ENCODE measurements at regions not wholly inside any gene's neighbourhood (a gene's known extent, or its start where the extent isn't known, plus 50 kb on each side); places are given as distances from the start of the nearest gene placed in this dataset.

DNA sequence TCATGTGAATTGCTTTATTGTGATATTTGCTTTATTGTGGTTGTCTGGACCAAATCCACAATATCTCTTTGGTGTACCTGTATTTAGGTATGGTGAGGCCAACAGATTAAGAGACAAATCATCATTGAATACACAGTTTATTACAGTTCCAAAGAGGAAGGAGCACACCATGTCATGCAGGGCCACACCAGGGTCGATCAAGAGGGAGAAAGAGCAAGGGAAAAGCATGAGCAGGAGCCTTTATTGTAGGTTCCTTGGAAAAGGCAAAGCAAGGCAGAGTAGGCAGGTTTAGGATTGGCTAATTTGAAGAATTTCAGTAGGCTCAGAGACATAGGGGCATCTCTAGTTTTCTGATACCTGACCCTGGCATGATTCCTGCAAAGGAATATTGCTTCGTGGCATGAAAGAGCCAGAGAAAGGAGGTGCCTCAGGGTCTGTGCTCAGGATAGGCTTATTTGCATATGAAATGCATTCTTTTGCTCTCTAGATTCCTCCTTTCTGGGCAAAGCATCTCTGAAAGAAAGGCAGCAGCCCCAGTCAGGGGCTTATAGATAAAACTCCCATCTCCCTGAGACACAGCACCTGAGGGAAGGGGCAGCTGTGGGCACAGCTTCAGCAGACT lies 214.2 kb upstream of the ERBB4 start:
- Histone ChIP-seq H3K4me2 (ENCODE audit: insufficient read depth, low read length) (no peak overlapping the region), H3K79me2 (ENCODE audit: insufficient read depth, low read length) (no peaks in the 10 kb centered on the region), H4K20me1 (ENCODE audit: insufficient read depth, low read length) (no peaks in the 10 kb centered on the region), H3K36me3 (ENCODE audit: insufficient read depth, low read length) (no peaks in the 10 kb centered on the region), H3K4me3 (ENCODE audit: insufficient read depth, low read length) (no peak overlapping the region), H3K9me3 (ENCODE audit: low read depth, low read length) (no peaks in the 10 kb centered on the region), H3K4me1 (ENCODE audit: insufficient read depth, low read length) (no peaks in the 10 kb centered on the region), H3K27ac (ENCODE audit: low read depth, low read length) (no peak overlapping the region), H3K27me3 (ENCODE audit: insufficient read depth, low read length) (no peaks in the 10 kb centered on the region), H2AFZ (ENCODE audit: low read length) (no peak overlapping the region)
- no peak for TF ChIP-seq CTCF (IDR thresholded peaks at IDR 0.05; ENCODE audit: extremely low read depth, low read depth, low read length)
- DNase-seq (ENCODE audit: insufficient read length, low spot score, missing footprints): no peak

GRCh38 chr2:212745359-212745758 lies 206.8 kb upstream of the ERBB4 start:
- no peak overlapping the region for H2AFZ ChIP-seq (ENCODE audit: low read length)
- H3K4me1 ChIP-seq (ENCODE audit: insufficient read depth, low read length): no peaks in the 10 kb centered on the region
- TF ChIP-seq CTCF (IDR thresholded peaks at IDR 0.05; ENCODE audit: extremely low read depth, low read depth, low read length): no peak
- H3K27me3 ChIP-seq (ENCODE audit: insufficient read depth, low read length): no peaks in the 10 kb centered on the region
- H3K36me3 ChIP-seq (ENCODE audit: insufficient read depth, low read length): no peaks in the 10 kb centered on the region
- H3K79me2 ChIP-seq (ENCODE audit: insufficient read depth, low read length): no peaks in the 10 kb centered on the region
- no peak overlapping the region for H3K4me3 ChIP-seq (ENCODE audit: insufficient read depth, low read length)
- H4K20me1 ChIP-seq (ENCODE audit: insufficient read depth, low read length): no peaks in the 10 kb centered on the region
- H3K9me3 ChIP-seq (ENCODE audit: low read depth, low read length): no peaks in the 10 kb centered on the region
- H3K27ac ChIP-seq (ENCODE audit: low read depth, low read length): no peak overlapping the region
- no peak for DNase-seq (ENCODE audit: insufficient read length, low spot score, missing footprints)
- H3K4me2 ChIP-seq (ENCODE audit: insufficient read depth, low read length): no peak overlapping the region

DNA sequence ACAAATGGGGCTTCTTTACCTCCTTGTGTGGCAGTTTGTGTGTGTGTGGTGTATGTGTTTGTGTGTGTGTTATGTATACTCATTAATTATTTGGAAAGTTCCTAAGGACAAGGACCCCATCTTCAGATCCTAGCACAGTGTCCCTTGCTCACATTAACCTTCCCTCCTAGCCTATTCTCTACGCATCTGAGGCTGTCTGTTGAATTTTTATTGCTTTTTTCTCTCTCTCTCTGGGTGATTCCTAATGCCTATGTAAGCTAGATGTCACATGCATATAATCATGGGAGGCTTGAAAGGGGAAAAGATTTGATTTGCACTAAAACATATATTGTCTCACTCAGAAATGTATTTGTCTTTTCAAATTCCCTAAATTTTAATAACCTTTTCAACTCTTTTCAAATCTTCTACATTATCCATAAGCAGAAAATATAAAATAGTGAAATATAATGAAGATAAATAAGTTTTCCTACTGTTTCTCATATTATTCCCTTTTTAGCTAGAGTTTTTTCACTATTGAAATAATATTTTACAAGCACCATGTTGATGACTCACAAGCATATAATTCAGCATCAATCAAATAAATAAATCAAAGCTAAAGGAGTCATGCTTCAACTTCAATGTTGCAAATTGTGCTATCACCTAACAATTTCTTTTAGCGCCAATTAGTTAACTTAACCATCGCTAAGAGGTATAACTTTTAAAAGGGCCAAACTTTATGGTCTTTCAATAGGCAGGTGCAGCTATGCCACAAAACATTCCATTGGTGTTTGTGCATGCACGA lies 199.0 kb upstream of the ERBB4 start:
- no peak for DNase-seq (ENCODE audit: insufficient read length, low spot score, missing footprints)

More for the DNA sequence above, 199.0 kb upstream of the ERBB4 start:
- H2AFZ ChIP-seq (ENCODE audit: low read length): no peak overlapping the region
- H3K27ac ChIP-seq (ENCODE audit: low read depth, low read length): no peak overlapping the region
- no peak overlapping the region for H3K4me2 ChIP-seq (ENCODE audit: insufficient read depth, low read length)
- H3K9me3 ChIP-seq (ENCODE audit: low read depth, low read length): no peaks in the 10 kb centered on the region
- no peak overlapping the region for H3K4me3 ChIP-seq (ENCODE audit: insufficient read depth, low read length)
- no peaks in the 10 kb centered on the region for H3K27me3 ChIP-seq (ENCODE audit: insufficient read depth, low read length)
- H4K20me1 ChIP-seq (ENCODE audit: insufficient read depth, low read length): no peaks in the 10 kb centered on the region
- H3K36me3 ChIP-seq (ENCODE audit: insufficient read depth, low read length): no peaks in the 10 kb centered on the region
- TF ChIP-seq CTCF (IDR thresholded peaks at IDR 0.05; ENCODE audit: extremely low read depth, low read depth, low read length): no peak
- no peaks in the 10 kb centered on the region for H3K79me2 ChIP-seq (ENCODE audit: insufficient read depth, low read length)
- H3K4me1 ChIP-seq (ENCODE audit: insufficient read depth, low read length): no peaks in the 10 kb centered on the region

Data from osteoblast (primary cell).